CD14-positive monocyte (primary cell): ENCODE measurements at regions not wholly inside any gene's neighbourhood (a gene's known extent, or its start where the extent isn't known, plus 50 kb on each side); places are given as distances from the start of the nearest gene placed in this dataset.

Source experiments
- DNase-seq, 3 donors: peaks; one replicate each; pipeline ENCODE4 v3.0.0-alpha.2; 2011 to 2022
- H2AFZ ChIP-seq: 2 replicates; pipeline ENCODE4 v1.6.0; 2012; ENCODE audit warnings: mild to moderate bottlenecking, low read depth, low read length, inconsistent platforms; ENCODE audit not compliant: insufficient read depth, poor library complexity, severe bottlenecking
- H3K27ac ChIP-seq, 2 donors: 1 replicate in 1 of 2; 2 replicates in 1 of 2; pipeline ENCODE4 v1.5.1; 2012 to 2013; ENCODE audit warnings: low read length in 2 of 2, control low read depth in 1 of 2, inconsistent platforms in 1 of 2, low read depth in 1 of 2, mild to moderate bottlenecking in 1 of 2
- H3K27me3 ChIP-seq, 2 donors: one replicate each; pipeline versions ENCODE4 v1.6.0 to v1.6.1; 2011 to 2013; ENCODE audit warnings: low read length in 2 of 2; ENCODE audit not compliant: control insufficient read depth in 2 of 2, insufficient read depth in 2 of 2
- H3K36me3 ChIP-seq, 2 donors: replicated peaks in 1 of 2; 1 replicate in 1 of 2; 2 replicates in 1 of 2; pipeline versions ENCODE4 v1.5.1 to v1.6.1; 2012 to 2013; ENCODE audit warnings: low read length in 2 of 2, control low read depth in 1 of 2, inconsistent platforms in 1 of 2, mild to moderate bottlenecking in 1 of 2; ENCODE audit not compliant: insufficient read depth in 2 of 2, control insufficient read depth in 1 of 2
- H3K4me1 ChIP-seq, 2 donors: 1 replicate in 1 of 2; 2 replicates in 1 of 2; pipeline versions ENCODE4 v1.5.1 to v1.6.1; 2012 to 2013; ENCODE audit warnings: low read length in 2 of 2, control low read depth in 1 of 2, inconsistent platforms in 1 of 2, mild to moderate bottlenecking in 1 of 2, moderate library complexity in 1 of 2; ENCODE audit not compliant: insufficient read depth in 2 of 2, control insufficient read depth in 1 of 2
- H3K4me2 ChIP-seq: replicated peaks from 2 replicates; pipeline ENCODE3; 2012; ENCODE audit warnings: low read length, moderate library complexity, mild to moderate bottlenecking; ENCODE audit not compliant: poor library complexity, severe bottlenecking; ENCODE audit errors: extremely low read depth
- H3K4me3 ChIP-seq, 3 experiments: fragments of 200-600 bp in 1 of 3; sonication (generic) in 1 of 3; replicated peaks in 1 of 3; 1 replicate in 2 of 3; 2 replicates in 1 of 3; pipeline ENCODE4 v1.5.1; 2011 to 2013; ENCODE audit warnings: low read length in 3 of 3, mild to moderate bottlenecking in 3 of 3, control low read depth in 2 of 3, low read depth in 2 of 3, inconsistent platforms in 1 of 3, moderate library complexity in 1 of 3
- H3K79me2 ChIP-seq: 2 replicates; pipeline ENCODE4 v1.6.0; 2012; ENCODE audit warnings: mild to moderate bottlenecking, control low read depth, inconsistent platforms, low read length, moderate library complexity; ENCODE audit not compliant: insufficient read depth
- H3K9ac ChIP-seq: 2 replicates; pipeline ENCODE4 v1.6.0; 2017; ENCODE audit warnings: low read length, mild to moderate bottlenecking; ENCODE audit not compliant: insufficient read depth, poor library complexity, severe bottlenecking
- H3K9me3 ChIP-seq, 2 donors: replicated peaks in 1 of 2; 1 replicate in 1 of 2; 2 replicates in 1 of 2; pipeline versions ENCODE4 v1.5.1 to v1.6.1; 2012 to 2013; ENCODE audit warnings: low read length in 2 of 2, control low read depth in 1 of 2; ENCODE audit not compliant: control insufficient read depth in 1 of 2, insufficient read depth in 1 of 2
- H4K20me1 ChIP-seq: 2 replicates; pipeline ENCODE4 v1.6.0; 2012; ENCODE audit warnings: mild to moderate bottlenecking, low read length, control low read depth, moderate library complexity; ENCODE audit not compliant: insufficient read depth
- H3K27ac Mint-ChIP-seq, 7 donors: one replicate each; pipeline ENCODE4 v1.8.0; 2020; ENCODE audit warnings: mild to moderate bottlenecking in 7 of 7, mixed read lengths in 7 of 7, moderate library complexity in 6 of 7, inconsistent platforms in 2 of 7
- H3K27me3 Mint-ChIP-seq, 3 donors: one replicate each; pipeline ENCODE4 v1.8.0; 2021 to 2022; ENCODE audit warnings: low read depth in 3 of 3, mild to moderate bottlenecking in 3 of 3, mixed read lengths in 3 of 3, moderate library complexity in 3 of 3, inconsistent platforms in 1 of 3
- H3K36me3 Mint-ChIP-seq, 2 donors: one replicate each; pipeline ENCODE4 v1.8.0; 2020; ENCODE audit warnings: mixed read lengths in 2 of 2, inconsistent platforms in 1 of 2, mild to moderate bottlenecking in 1 of 2
- H3K4me1 Mint-ChIP-seq: one replicate; pipeline ENCODE4 v1.8.0; 2020; ENCODE audit warnings: mild to moderate bottlenecking, mixed read lengths
- H3K4me3 Mint-ChIP-seq, 2 donors: one replicate each; pipeline ENCODE4 v1.8.0; 2020; ENCODE audit warnings: mild to moderate bottlenecking in 2 of 2, mixed read lengths in 2 of 2, moderate library complexity in 1 of 2
- H3K9me3 Mint-ChIP-seq, 7 donors: one replicate each; pipeline ENCODE4 v1.8.0; 2020 to 2022; ENCODE audit warnings: mixed read lengths in 7 of 7, mild to moderate bottlenecking in 6 of 7, moderate library complexity in 6 of 7, inconsistent platforms in 2 of 7
- CTCF ChIP-seq: fragments of 200-600 bp; IDR thresholded peaks from one replicate; pipeline ENCODE4 v1.8.0; 2022; ENCODE audit warnings: antibody characterized with exemption, mild to moderate bottlenecking
- WGBS: methylation state at CpG from one replicate; pipeline ENCODE4 v1.1.5; 2013; ENCODE audit warnings: missing lambda C conversion rate; ENCODE audit not compliant: insufficient coverage; 5-methylcytosine and 5-hydroxymethylcytosine counted together
- intact Hi-C, 2 donors: fragments of 100-400 bp; cut with micrococcal nuclease; formaldehyde crosslinking; loops; one replicate each; pipeline versions ENCODE4 v1.15.0 to v1.15.1; 2023

GRCh38 chr11:121755191-121755590 lies 302.4 kb upstream of the SORL1-AS1 start:
- Histone ChIP-seq H3K79me2 (no peaks in the 10 kb centered on the region), H4K20me1 (no peaks in the 10 kb centered on the region), H3K4me1 (no peaks in the 10 kb centered on the region), H2AFZ (no peak overlapping the region), H3K4me2 (no peak overlapping the region), H3K4me3 (no peak overlapping the region), H3K27ac (no peak overlapping the region), H3K36me3 (no peaks in the 10 kb centered on the region), H3K9me3 (no peaks in the 10 kb centered on the region), H3K9ac (no peak overlapping the region), H3K27me3 (no peaks in the 10 kb centered on the region)
- no peaks in the 10 kb centered on the region for H3K36me3 Mint-ChIP-seq
- H3K4me1 Mint-ChIP-seq = peaks cover 2% of the 10 kb centered on the region
- H3K27me3 Mint-ChIP-seq = peaks cover 0 to 3% (median 0%) of the 10 kb centered on the region in 3 donors
- H3K27ac Mint-ChIP-seq = no peak overlapping the region
- no peak for DNase-seq
- no peak for TF ChIP-seq CTCF
- no CpG with 5 or more reads among the region's 2 CpGs for WGBS
- peaks cover 0 to 5% (median 0%) of the 10 kb centered on the region in 7 donors for H3K9me3 Mint-ChIP-seq
- intact Hi-C loops = no loop called here
- H3K4me3 Mint-ChIP-seq = no peak overlapping the region

- H3K4me3 ChIP-seq = no peak overlapping the region
- H3K9me3 ChIP-seq = no peaks in the 10 kb centered on the region
- Mint-ChIP-seq H3K4me3 (no peak overlapping the region), H3K36me3 (no peaks in the 10 kb centered on the region), H3K27ac (no peak overlapping the region), H3K9me3 (peaks cover 0 to 5% (median 0%) of the 10 kb centered on the region in 7 donors), H3K4me1 (peaks cover 2% of the 10 kb centered on the region), H3K27me3 (peaks cover 0 to 3% (median 0%) of the 10 kb centered on the region in 3 donors)
- DNase-seq = no peak
- H3K27me3 ChIP-seq = no peaks in the 10 kb centered on the region
- no peaks in the 10 kb centered on the region for H4K20me1 ChIP-seq
- no peak overlapping the region for H3K4me2 ChIP-seq
- intact Hi-C loops = no loop called here
- no peaks in the 10 kb centered on the region for H3K36me3 ChIP-seq
- H3K9ac ChIP-seq = no peak overlapping the region
- WGBS = 100% methylated on average over 2 of the region's 2 CpGs
- no peak overlapping the region for H2AFZ ChIP-seq
- no peaks in the 10 kb centered on the region for H3K4me1 ChIP-seq
- H3K27ac ChIP-seq = no peak overlapping the region
- TF ChIP-seq CTCF = no peak
- H3K79me2 ChIP-seq = no peaks in the 10 kb centered on the region
Observed at GRCh38 chr11:121754598-121754997, 301.8 kb upstream of the SORL1-AS1 start.
